GM12892 (cell line): ENCODE measurements at regions not wholly inside any gene's neighbourhood (a gene's known extent, or its start where the extent isn't known, plus 50 kb on each side); places are given as distances from the start of the nearest gene placed in this dataset.
"Not testable (repeated sequence)": the region's sequence is repeated elsewhere in the genome, so short reads cannot be mapped to it uniquely, and the experiment has no call there.

Source experiments
- DNase-seq: peaks from one replicate; pipeline ENCODE4 v3.0.0; 2011; ENCODE audit not compliant: insufficient read length
- FAIRE-seq: peaks from 2 replicates; lab custom pipeline; 2011; peaks lifted over from hg19 to GRCh38; lab: Jason Lieb, UNC
- POLR2A ChIP-seq: IDR thresholded peaks from 2 replicates; pipeline ENCODE4 v1.6.1; 2011; ENCODE audit warnings: low read depth, low read length, control low read depth
- POLR2AphosphoS5 ChIP-seq: IDR thresholded peaks from 2 replicates; pipeline ENCODE4 v1.6.1; 2011; ENCODE audit warnings: low read depth, low read length, control low read depth
- TAF1 ChIP-seq: IDR thresholded peaks from 2 replicates; pipeline ENCODE4 v1.6.1; 2011; ENCODE audit warnings: low read depth, mild to moderate bottlenecking, control low read depth, low read length, borderline replicate concordance

DNA sequence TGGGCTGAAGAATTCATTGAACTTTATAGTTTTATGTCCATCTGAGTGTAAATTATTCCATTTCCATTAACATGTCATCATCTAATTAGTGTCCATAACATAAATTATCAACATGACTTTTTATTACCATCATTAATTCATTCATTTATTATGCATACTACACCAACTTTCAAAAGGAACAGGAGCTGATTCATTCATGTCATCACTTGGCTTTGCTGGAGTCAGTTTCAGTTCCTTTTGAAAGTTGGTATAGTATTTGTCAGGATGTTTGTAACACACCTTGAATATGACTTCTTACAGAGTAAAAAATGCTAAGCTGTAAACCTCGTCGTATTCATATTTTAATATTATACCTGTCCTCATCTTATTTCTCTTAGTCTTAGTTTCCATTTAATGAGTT, 298.0 kb upstream of the RBMS3 start:
- TF ChIP-seq POLR2A (no peak), TAF1 (no peak), POLR2AphosphoS5 (no peak)

GRCh38 chr3:28986922-28987321, 293.9 kb upstream of the RBMS3 start:
- DNase-seq (no peak), FAIRE-seq (no peak)
- TF ChIP-seq POLR2A (no peak), POLR2AphosphoS5 (no peak), TAF1 (no peak)

More for the DNA sequence above, 298.0 kb upstream of the RBMS3 start:
- peak; percentile 82 for FAIRE-seq
- no peak for DNase-seq

- DNase-seq = no peak
- TF ChIP-seq POLR2AphosphoS5 = no peak
- no peak for TF ChIP-seq TAF1
- TF ChIP-seq POLR2A = no peak
- FAIRE-seq = no peak
These were observed 291.2 kb upstream of the RBMS3 start for GRCh38 chr3:28989646-28990089.

- DNase-seq = no peak
- FAIRE-seq = no peak
- no peak for TF ChIP-seq POLR2AphosphoS5
- no peak for TF ChIP-seq POLR2A
- TF ChIP-seq TAF1 = no peak
These were observed 286.5 kb upstream of the RBMS3 start for GRCh38 chr3:28994161-28994905.

GRCh38 chr3:29004885-29005599, 275.8 kb upstream of the RBMS3 start:
- no peak for DNase-seq
- peak; percentile 33 for FAIRE-seq
- TF ChIP-seq POLR2AphosphoS5 (no peak), POLR2A (no peak), TAF1 (no peak)

DNA sequence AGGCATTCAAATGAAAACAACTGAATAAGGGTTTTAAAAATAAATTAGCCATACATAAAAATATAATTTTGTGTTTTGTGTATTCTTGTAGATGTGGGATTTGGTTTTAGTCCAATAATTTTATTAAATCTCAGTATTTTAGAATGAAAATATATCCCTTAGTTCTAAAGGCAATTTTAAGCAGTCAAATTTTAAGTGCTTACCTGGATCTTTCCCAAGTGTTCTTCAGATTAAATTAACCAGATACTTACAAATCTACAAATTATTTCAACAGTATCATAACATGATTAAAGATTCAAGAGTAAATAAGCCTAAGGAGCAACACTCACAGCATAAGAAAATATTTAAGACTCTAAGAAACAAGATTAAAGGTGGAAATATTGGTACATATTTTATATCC, 275.0 kb upstream of the RBMS3 start:
- FAIRE-seq = no peak
- DNase-seq = no peak
- TF ChIP-seq POLR2A (no peak), TAF1 (no peak), POLR2AphosphoS5 (no peak)

GRCh38 chr3:29011441-29011840, 269.4 kb upstream of the RBMS3 start:
- DNase-seq (no peak), FAIRE-seq (no peak)
- TF ChIP-seq TAF1 (no peak), POLR2A (no peak), POLR2AphosphoS5 (no peak)

DNA sequence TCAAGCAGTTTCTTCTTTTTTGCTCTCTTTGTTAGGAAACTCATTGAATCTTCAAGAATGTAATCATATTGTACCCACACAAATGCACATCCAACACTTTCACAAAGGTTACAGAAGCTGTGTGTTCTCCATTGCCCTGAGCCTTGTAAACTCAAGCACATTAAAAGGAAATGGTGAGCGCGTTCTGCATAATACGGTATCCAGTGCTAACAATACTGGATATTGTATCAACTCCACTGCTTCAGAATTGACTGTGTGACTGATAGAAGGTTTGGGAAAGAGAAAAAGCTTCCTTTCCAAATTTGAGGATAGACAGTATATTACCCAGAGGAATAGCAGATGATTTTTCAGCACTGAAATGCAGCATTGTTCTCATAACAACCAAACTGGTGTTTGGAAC, 268.9 kb upstream of the RBMS3 start:
- DNase-seq (no peak), FAIRE-seq (no peak)
- TF ChIP-seq POLR2AphosphoS5 = no peak
- no peak for TF ChIP-seq TAF1
- TF ChIP-seq POLR2A = no peak

DNA sequence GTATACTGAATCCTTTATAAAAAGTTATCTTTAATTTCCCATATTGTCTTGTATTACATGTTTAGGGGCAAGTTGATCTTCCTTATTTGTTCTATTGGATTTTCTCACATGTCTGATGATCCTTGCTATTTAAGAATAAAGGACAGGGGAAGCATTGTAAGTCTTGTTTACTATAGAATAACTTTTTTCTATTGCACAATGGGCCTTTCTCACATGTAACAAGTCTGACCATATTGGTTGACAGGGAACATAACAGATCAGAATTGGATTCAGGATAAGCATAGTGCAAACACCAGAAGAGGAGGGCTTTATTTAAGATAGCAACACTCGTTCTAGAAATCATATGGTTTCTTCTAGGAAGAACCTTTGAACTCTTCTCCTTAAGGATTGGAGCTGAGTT, 257.9 kb upstream of the RBMS3 start:
- TF ChIP-seq POLR2AphosphoS5 = no peak
- no peak for TF ChIP-seq POLR2A
- no peak for TF ChIP-seq TAF1
- no peak for DNase-seq
- no peak for FAIRE-seq

DNA sequence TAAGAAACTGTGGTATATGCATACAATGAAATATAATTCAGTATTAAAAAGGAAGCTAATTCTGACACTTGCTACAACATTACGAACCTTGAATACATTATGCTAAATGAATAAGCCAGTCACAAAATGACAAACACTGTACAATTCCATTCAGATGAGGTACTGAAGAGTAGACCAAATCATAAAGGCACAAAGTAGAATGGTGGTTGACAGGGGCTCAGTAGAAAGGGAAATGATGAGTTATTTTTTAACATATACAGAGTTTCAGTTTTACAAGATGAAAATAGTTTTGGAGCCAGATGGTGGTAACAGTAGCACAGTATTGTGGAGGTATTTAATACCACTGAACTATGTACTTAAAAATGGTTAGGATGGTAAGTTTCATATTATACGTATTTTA, 254.6 kb upstream of the RBMS3 start:
- DNase-seq (no peak), FAIRE-seq (no peak)
- TF ChIP-seq POLR2AphosphoS5 (no peak), TAF1 (no peak), POLR2A (no peak)

- TF ChIP-seq TAF1 = no peak
- TF ChIP-seq POLR2A = no peak
- no peak for TF ChIP-seq POLR2AphosphoS5
- no peak for FAIRE-seq
- DNase-seq = no peak
These were observed 253.9 kb upstream of the RBMS3 start for GRCh38 chr3:29026959-29027358.

DNA sequence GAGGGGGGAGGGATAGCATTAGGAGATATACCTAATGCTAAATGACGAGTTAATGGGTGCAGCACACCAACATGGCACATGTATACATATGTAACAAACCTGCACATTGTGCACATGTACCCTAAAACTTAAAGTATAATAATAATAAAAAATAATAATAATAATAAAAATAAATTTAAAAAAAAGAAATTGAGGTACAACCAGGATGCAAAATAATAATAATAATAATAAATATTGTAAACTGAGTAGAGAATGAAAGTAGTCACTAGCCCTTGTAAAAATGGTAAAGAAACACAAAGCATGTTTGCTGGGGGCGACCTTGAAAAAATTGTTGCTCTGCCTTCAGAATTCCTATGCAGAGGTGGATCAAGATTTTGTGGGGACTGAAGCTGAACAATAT, 249.7 kb upstream of the RBMS3 start:
- FAIRE-seq = not testable (repeated sequence)

More for the DNA sequence above, 249.7 kb upstream of the RBMS3 start:
- not testable (repeated sequence) for DNase-seq
